ENCODE measurements at regions not wholly inside any gene's neighbourhood (a gene's known extent, or its start where the extent isn't known, plus 50 kb on each side); places are given as distances from the start of the nearest gene placed in this dataset.

- DNase-seq (ENCODE audit: low read depth): peak; percentile 60
Measured at GRCh38 chr9:84478996-84479395, 138.4 kb upstream of the SLC28A3 start.

GRCh38 chr9:84480071-84480470 is 139.5 kb upstream of the SLC28A3 start:
- peak; percentile 28 for FAIRE-seq
- TF ChIP-seq, protein P1, sequence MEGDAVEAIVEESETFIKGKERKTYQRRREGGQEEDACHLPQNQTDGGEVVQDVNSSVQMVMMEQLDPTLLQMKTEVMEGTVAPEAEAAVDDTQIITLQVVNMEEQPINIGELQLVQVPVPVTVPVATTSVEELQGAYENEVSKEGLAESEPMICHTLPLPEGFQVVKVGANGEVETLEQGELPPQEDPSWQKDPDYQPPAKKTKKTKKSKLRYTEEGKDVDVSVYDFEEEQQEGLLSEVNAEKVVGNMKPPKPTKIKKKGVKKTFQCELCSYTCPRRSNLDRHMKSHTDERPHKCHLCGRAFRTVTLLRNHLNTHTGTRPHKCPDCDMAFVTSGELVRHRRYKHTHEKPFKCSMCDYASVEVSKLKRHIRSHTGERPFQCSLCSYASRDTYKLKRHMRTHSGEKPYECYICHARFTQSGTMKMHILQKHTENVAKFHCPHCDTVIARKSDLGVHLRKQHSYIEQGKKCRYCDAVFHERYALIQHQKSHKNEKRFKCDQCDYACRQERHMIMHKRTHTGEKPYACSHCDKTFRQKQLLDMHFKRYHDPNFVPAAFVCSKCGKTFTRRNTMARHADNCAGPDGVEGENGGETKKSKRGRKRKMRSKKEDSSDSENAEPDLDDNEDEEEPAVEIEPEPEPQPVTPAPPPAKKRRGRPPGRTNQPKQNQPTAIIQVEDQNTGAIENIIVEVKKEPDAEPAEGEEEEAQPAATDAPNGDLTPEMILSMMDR (IDR thresholded peaks at IDR 0.05; ENCODE audit: insufficient read depth, low read length, severe bottlenecking): no peak
- no peaks in the 10 kb centered on the region for H3K27me3 ChIP-seq (ENCODE audit: control insufficient read depth, insufficient read depth, low read length)
- DNase-seq (ENCODE audit: low read depth): no peak
- H3K36me3 ChIP-seq (ENCODE audit: control insufficient read depth, insufficient read depth, low read length): no peaks in the 10 kb centered on the region
- no peak overlapping the region for H3K4me3 ChIP-seq (ENCODE audit: low read depth, low read length)

More at GRCh38 chr9:84478996-84479395, 138.4 kb upstream of the SLC28A3 start:
- TF ChIP-seq, protein P1 (IDR thresholded peaks at IDR 0.05; ENCODE audit: insufficient read depth, low read length, severe bottlenecking): no peak
- no peak for FAIRE-seq
- Histone ChIP-seq H3K4me3 (ENCODE audit: low read depth, low read length) (no peak overlapping the region), H3K36me3 (ENCODE audit: control insufficient read depth, insufficient read depth, low read length) (no peaks in the 10 kb centered on the region), H3K27me3 (ENCODE audit: control insufficient read depth, insufficient read depth, low read length) (no peaks in the 10 kb centered on the region)

DNA sequence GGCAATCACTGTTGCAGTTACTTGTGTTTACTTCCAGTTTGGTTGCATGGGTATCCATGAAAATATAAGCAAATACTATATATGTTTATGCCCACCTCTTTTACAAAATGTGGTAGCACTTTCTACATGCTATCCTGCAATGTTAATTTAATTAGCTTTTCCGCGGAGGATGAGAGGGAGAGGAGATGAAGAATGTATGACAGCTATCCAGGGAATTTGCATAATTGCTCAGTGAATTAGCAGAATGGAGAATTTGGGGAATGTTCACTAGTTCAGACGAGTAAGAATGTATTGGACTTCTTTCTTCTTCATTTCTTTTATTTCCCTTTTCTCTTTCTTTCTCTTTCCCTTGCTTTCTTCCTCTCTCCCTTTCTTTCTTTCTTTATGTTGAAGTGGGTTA is 140.7 kb upstream of the SLC28A3 start:
- Histone ChIP-seq H3K4me3 (ENCODE audit: low read depth, low read length) (no peak overlapping the region), H3K27me3 (ENCODE audit: control insufficient read depth, insufficient read depth, low read length) (no peaks in the 10 kb centered on the region), H3K36me3 (ENCODE audit: control insufficient read depth, insufficient read depth, low read length) (no peaks in the 10 kb centered on the region)
- DNase-seq (ENCODE audit: low read depth): no peak
- no peak for FAIRE-seq
- TF ChIP-seq, protein P1 (IDR thresholded peaks at IDR 0.05; ENCODE audit: insufficient read depth, low read length, severe bottlenecking): no peak

GRCh38 chr9:84481636-84482218 is 141.2 kb upstream of the SLC28A3 start:
- no peak for FAIRE-seq
- no peak for DNase-seq (ENCODE audit: low read depth)
- TF ChIP-seq, protein P1 (IDR thresholded peaks at IDR 0.05; ENCODE audit: insufficient read depth, low read length, severe bottlenecking): no peak
- H3K4me3 ChIP-seq (ENCODE audit: low read depth, low read length): no peak overlapping the region
- H3K36me3 ChIP-seq (ENCODE audit: control insufficient read depth, insufficient read depth, low read length): no peaks in the 10 kb centered on the region
- no peaks in the 10 kb centered on the region for H3K27me3 ChIP-seq (ENCODE audit: control insufficient read depth, insufficient read depth, low read length)

DNA sequence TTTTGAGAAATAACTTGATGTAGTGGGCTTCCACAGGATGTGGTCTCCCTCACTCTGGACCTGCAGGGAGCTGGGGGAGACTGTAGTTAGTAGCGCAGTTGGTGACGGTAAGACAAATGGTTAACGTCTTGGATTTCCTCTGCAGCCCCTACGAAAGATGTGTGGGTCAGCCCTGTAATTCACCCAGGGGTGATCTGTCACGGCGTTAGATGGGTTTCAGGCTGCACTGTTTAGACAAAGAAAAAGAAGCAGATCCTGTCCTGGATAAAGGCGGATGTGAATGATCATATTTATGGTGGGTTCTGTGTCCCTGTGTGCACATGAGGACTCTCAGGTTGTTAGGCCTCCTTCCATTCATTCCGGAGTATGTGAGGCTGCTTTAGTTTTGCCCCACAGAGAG is 142.0 kb upstream of the SLC28A3 start:
- H3K36me3 ChIP-seq (ENCODE audit: control insufficient read depth, insufficient read depth, low read length): no peaks in the 10 kb centered on the region
- DNase-seq (ENCODE audit: low read depth): no peak
- no peaks in the 10 kb centered on the region for H3K27me3 ChIP-seq (ENCODE audit: control insufficient read depth, insufficient read depth, low read length)
- TF ChIP-seq, protein P1 (IDR thresholded peaks at IDR 0.05; ENCODE audit: insufficient read depth, low read length, severe bottlenecking): no peak
- FAIRE-seq: no peak
- H3K4me3 ChIP-seq (ENCODE audit: low read depth, low read length): no peak overlapping the region

- TF ChIP-seq, protein P1 (IDR thresholded peaks at IDR 0.05; ENCODE audit: insufficient read depth, low read length, severe bottlenecking): no peak
- Histone ChIP-seq H3K27me3 (ENCODE audit: control insufficient read depth, insufficient read depth, low read length) (no peaks in the 10 kb centered on the region), H3K36me3 (ENCODE audit: control insufficient read depth, insufficient read depth, low read length) (no peaks in the 10 kb centered on the region), H3K4me3 (ENCODE audit: low read depth, low read length) (no peak overlapping the region)
- no peak for DNase-seq (ENCODE audit: low read depth)
- FAIRE-seq: no peak
Measured at GRCh38 chr9:84484172-84484571, 143.6 kb upstream of the SLC28A3 start.

Data from bronchial epithelial cell (primary cell).